Loucy (cell line): ENCODE measurements at regions not wholly inside any gene's neighbourhood (a gene's known extent, or its start where the extent isn't known, plus 50 kb on each side); places are given as distances from the start of the nearest gene placed in this dataset.

Source experiments
- H2AFZ ChIP-seq: fragments of 200-600 bp; sonication (generic); 2 replicates; pipeline ENCODE4 v1.6.0; 2016; ENCODE audit warnings: antibody characterized with exemption, mild to moderate bottlenecking, low read length, moderate library complexity
- H3F3A ChIP-seq: fragments of 200-600 bp; 2 replicates; pipeline ENCODE4 v1.6.0; 2016; ENCODE audit warnings: antibody characterized with exemption, low read depth, mild to moderate bottlenecking
- H3K27me3 ChIP-seq: fragments of 200-600 bp; sonication (generic); 2 replicates; pipeline ENCODE4 v1.6.1; 2014; ENCODE audit warnings: low read length, mild to moderate bottlenecking; ENCODE audit not compliant: insufficient read depth, poor library complexity, severe bottlenecking
- H3K36me3 ChIP-seq: fragments of 200-600 bp; sonication (generic); 2 replicates; pipeline ENCODE4 v1.6.1; 2016; ENCODE audit warnings: low read length; ENCODE audit not compliant: insufficient read depth
- H3K4me1 ChIP-seq: fragments of 200-600 bp; sonication (generic); 2 replicates; pipeline ENCODE4 v1.5.1; 2014; ENCODE audit warnings: low read length, mild to moderate bottlenecking; ENCODE audit not compliant: insufficient read depth, poor library complexity, severe bottlenecking
- H3K4me2 ChIP-seq: fragments of 200-600 bp; sonication (generic); 2 replicates; pipeline ENCODE4 v1.6.0; 2014; ENCODE audit warnings: antibody characterized with exemption, low read length, low read depth, mild to moderate bottlenecking; ENCODE audit not compliant: poor library complexity, severe bottlenecking
- H3K4me3 ChIP-seq: fragments of 200-600 bp; sonication (generic); 2 replicates; pipeline ENCODE4 v1.5.1; 2014; ENCODE audit warnings: low read length, mild to moderate bottlenecking, mixed read lengths; ENCODE audit not compliant: poor library complexity, severe bottlenecking
- H3K79me2 ChIP-seq: fragments of 200-600 bp; sonication (generic); 2 replicates; pipeline ENCODE4 v1.6.1; 2014; ENCODE audit warnings: low read length; ENCODE audit not compliant: insufficient read depth
- H3K9ac ChIP-seq: fragments of 200-600 bp; sonication (generic); 2 replicates; pipeline ENCODE4 v1.6.0; 2014; ENCODE audit warnings: mild to moderate bottlenecking, low read depth, low read length, moderate library complexity; ENCODE audit not compliant: poor library complexity, severe bottlenecking
- H3K9me2 ChIP-seq: fragments of 200-600 bp; sonication (generic); replicated peaks from 2 replicates; pipeline ENCODE4 v1.6.1; 2016; ENCODE audit warnings: low read depth, low read length, mixed read lengths
- H3K9me3 ChIP-seq: fragments of 200-600 bp; sonication (generic); 2 replicates; pipeline ENCODE4 v1.6.1; 2014; ENCODE audit warnings: mild to moderate bottlenecking, antibody characterized with exemption, low read length, low read depth; ENCODE audit not compliant: insufficient read depth
- H4K20me1 ChIP-seq: fragments of 200-600 bp; sonication (generic); 2 replicates; pipeline ENCODE4 v1.6.0; 2014; ENCODE audit warnings: antibody characterized with exemption, low read length, mild to moderate bottlenecking; ENCODE audit not compliant: insufficient read depth, poor library complexity, severe bottlenecking
- CTCF ChIP-seq: fragments of 200-600 bp; sonication (generic); conservative IDR thresholded peaks from 2 replicates; pipeline ENCODE4 v1.5.1; 2014; ENCODE audit warnings: mild to moderate bottlenecking, antibody characterized with exemption, low read length
- EZH2phosphoT487 ChIP-seq: fragments of 200-600 bp; IDR thresholded peaks from 2 replicates; pipeline ENCODE4 v1.6.1; 2018; ENCODE audit warnings: antibody characterized with exemption, mild to moderate bottlenecking, moderate library complexity, borderline replicate concordance

- no peaks in the 10 kb centered on the region for H3F3A ChIP-seq
- H2AFZ ChIP-seq, result no peak overlapping the region
- H3K36me3 ChIP-seq, result no peaks in the 10 kb centered on the region
- no peaks in the 10 kb centered on the region for H3K9me2 ChIP-seq
- no peaks in the 10 kb centered on the region for H3K27me3 ChIP-seq
- H3K9me3 ChIP-seq, result no peaks in the 10 kb centered on the region
- no peak overlapping the region for H3K4me3 ChIP-seq
- H3K9ac ChIP-seq, result no peak overlapping the region
- H4K20me1 ChIP-seq, result no peaks in the 10 kb centered on the region
- H3K4me2 ChIP-seq, result no peak overlapping the region
- peaks cover 28% of the 10 kb centered on the region for H3K4me1 ChIP-seq
- TF ChIP-seq EZH2phosphoT487, result no peak
- no peak for TF ChIP-seq CTCF
- H3K79me2 ChIP-seq, result no peaks in the 10 kb centered on the region
Observed at GRCh38 chr1:4269330-4269729, 369.3 kb upstream of the C1orf174 start.

GRCh38 chr1:4269952-4270570 is 370.0 kb upstream of the C1orf174 start:
- H3K4me2 ChIP-seq, result no peak overlapping the region
- H2AFZ ChIP-seq, result no peak overlapping the region
- H3K27me3 ChIP-seq, result no peaks in the 10 kb centered on the region
- H3K4me1 ChIP-seq, result peaks cover 28% of the 10 kb centered on the region
- no peaks in the 10 kb centered on the region for H3K9me2 ChIP-seq
- H4K20me1 ChIP-seq, result no peaks in the 10 kb centered on the region
- no peaks in the 10 kb centered on the region for H3K9me3 ChIP-seq
- H3F3A ChIP-seq, result no peaks in the 10 kb centered on the region
- no peak overlapping the region for H3K9ac ChIP-seq
- no peaks in the 10 kb centered on the region for H3K79me2 ChIP-seq
- no peak overlapping the region for H3K4me3 ChIP-seq
- TF ChIP-seq CTCF, result no peak
- TF ChIP-seq EZH2phosphoT487, result no peak
- no peaks in the 10 kb centered on the region for H3K36me3 ChIP-seq

- H3K4me1 ChIP-seq, result peaks cover 28% of the 10 kb centered on the region
- no peak overlapping the region for H3K4me3 ChIP-seq
- H3K36me3 ChIP-seq, result no peaks in the 10 kb centered on the region
- TF ChIP-seq CTCF (no peak), EZH2phosphoT487 (no peak)
- H4K20me1 ChIP-seq, result no peaks in the 10 kb centered on the region
- no peak overlapping the region for H2AFZ ChIP-seq
- no peaks in the 10 kb centered on the region for H3K79me2 ChIP-seq
- no peaks in the 10 kb centered on the region for H3K27me3 ChIP-seq
- H3K9ac ChIP-seq, result no peak overlapping the region
- H3F3A ChIP-seq, result no peaks in the 10 kb centered on the region
- H3K9me3 ChIP-seq, result no peaks in the 10 kb centered on the region
- H3K4me2 ChIP-seq, result no peak overlapping the region
- H3K9me2 ChIP-seq, result no peaks in the 10 kb centered on the region
Observed at GRCh38 chr1:4270651-4271337, 370.7 kb upstream of the C1orf174 start.
